ENCODE measurements at regions not wholly inside any gene's neighbourhood (a gene's known extent, or its start where the extent isn't known, plus 50 kb on each side); places are given as distances from the start of the nearest gene placed in this dataset.

DNA sequence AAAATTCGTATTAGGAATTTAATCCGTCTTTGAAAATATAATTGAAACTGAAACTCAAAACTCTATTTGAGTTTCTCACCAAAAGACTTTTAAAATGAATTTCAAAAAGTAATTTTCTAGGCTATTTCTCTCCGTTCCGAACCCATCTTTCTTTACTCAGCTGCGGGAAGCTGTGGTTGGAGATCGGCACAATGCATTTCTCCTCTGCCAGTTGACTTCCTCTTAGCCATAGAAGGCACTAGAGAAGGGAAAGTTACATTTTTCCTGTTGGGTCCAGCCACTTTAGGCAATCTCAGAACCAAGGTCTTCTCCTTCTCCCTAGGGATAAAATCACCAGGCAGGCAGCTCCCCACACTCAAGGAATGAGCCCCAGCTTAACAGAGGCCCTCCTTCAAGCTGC lies 133.6 kb upstream of the COL1A2 start:
- TF ChIP-seq RAD21 (IDR thresholded peaks at IDR 0.05; ENCODE audit: low read length) (no peak), MXI1 (IDR thresholded peaks at IDR 0.05; ENCODE audit: borderline replicate concordance, low read depth, low read length) (no peak), BHLHE40 (IDR thresholded peaks at IDR 0.05; ENCODE audit: low read depth, low read length) (no peak), CTCF (conservative IDR thresholded peaks at IDR 0.05; ENCODE audit: low read depth, low read length) (no peak), USF2 (IDR thresholded peaks at IDR 0.05; ENCODE audit: low read depth, low read length) (no peak), RCOR1 (IDR thresholded peaks at IDR 0.05; ENCODE audit: insufficient replicate concordance, low read length) (no peak), POLR2A (IDR thresholded peaks at IDR 0.05; ENCODE audit: low read depth, low read length) (no peak), CHD1 (IDR thresholded peaks at IDR 0.05; ENCODE audit: low read depth, low read length) (no peak), SMC3 (IDR thresholded peaks at IDR 0.05; ENCODE audit: low read depth, low read length) (no peak), MAZ (IDR thresholded peaks at IDR 0.05; ENCODE audit: borderline replicate concordance, low read depth, low read length) (no peak)

Data from IMR-90 (cell line).